ENCODE measurements at regions not wholly inside any gene's neighbourhood (a gene's known extent, or its start where the extent isn't known, plus 50 kb on each side); places are given as distances from the start of the nearest gene placed in this dataset.

DNA sequence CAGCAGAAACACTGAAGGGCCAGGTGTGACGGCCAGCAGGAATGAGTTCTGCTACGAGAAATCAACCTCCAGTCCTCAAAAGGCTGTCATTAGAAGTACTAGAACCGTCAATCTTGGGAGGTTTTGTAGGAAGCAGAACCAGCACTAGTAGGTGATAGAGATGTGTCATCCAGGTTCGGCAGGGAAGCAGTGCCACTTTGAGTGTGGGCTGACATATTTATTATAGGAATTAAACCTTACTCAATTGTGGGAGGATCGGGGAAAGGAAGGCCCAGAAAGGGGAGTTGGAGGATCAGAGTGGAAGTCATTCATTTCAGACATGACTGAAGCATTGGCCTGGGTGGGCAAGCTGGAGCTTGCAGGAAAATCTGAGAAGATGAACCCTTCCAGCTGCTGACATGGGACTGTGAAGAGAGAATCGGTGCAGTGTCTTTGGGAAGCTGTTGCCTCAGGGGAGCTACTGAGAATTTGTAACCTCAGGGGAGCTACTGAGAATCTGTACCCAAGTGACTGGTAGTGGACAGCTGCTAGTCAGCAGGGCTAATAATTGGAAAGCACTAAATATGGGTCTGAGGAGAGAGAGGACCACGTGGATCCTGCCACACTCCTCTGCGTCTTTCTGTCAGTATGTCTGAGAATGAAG lies 177.4 kb downstream of the SPRY1 start:
- no peak for DNase-seq

DNA sequence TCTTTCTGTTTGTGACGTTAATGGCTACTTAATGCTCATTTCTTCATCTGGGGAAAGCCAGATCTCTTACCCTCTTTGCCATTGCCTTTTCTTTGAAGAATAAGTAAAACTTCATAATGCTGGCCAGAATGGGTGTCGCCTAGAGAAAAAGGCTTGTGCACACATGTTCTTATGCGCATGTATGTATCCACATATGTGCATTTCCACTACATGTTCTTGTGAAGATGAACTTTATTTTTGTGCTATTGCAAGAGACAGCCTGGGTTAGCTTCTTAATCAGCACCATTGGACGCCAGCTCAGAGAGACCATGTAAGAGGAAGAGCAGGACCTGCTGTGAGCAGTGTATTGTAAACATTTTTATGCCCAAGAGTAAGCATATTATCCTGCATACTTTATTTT lies 178.7 kb downstream of the SPRY1 start:
- no peak for DNase-seq

DNA sequence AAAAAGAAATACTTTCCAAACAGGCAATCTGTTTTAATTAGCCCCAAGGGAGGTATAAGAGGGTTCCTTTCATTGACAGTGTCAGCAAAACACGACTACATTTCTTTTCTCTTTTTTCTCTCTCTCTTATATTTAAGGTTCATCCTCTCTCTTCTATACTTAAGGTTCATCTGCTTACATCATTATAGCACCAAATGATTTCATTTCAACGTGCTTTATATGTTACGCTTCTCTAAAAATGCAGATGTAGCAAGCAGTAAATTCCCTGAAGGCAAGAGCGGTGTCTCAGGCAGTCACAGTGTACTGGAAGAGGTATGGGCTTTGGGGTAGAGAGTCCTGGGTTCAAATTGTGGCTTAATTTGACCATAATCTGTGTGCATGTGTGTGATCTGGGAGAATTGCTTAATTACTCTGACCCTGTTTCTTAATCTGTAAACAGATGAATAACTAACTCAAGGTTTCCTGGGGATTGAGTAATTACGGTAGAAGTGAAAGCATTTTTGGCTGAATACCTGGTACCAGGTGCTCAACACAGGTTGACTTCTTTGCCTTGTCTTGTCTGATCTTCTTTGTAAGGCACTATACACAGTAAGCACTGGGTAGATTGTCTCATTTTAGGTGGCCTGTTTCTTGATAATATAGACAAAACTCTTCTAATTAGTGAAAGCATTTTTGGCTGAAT lies 180.8 kb downstream of the SPRY1 start:
- DNase-seq = no peak

DNA sequence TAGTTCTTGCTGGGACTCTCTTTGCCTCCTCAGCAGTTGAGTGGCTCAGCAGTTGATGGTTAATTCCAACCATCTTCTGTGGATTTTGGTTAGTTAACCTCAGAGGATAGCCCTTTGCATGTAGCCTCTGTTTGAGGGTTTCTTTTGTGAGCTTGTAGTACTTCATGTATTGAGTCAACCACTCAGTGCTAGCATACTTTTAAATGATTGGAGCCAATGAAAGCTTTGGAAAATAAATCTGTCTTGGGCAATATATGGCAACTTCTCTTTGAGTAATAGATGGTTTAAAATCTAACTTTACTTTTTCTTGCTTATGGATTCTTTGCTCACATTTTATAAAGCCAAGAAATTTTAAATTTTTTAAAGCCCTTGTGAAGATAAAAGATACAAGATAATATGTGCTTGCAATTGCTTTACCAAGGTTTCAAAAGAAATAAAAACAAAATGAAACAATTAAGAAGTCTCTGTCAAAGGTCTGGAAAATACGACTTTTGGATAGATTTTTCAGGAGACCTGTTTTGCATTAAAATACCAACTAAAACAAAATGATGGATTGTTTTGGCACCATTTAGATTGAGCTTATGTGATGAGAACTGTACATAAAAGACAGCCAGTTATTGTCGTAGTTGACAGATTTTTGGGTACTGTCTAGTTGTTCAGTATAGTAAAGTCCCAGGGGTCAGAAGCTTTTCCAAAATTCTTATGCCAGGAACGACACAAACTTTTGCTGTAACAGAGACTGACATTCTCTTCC lies 181.9 kb downstream of the SPRY1 start:
- DNase-seq = peak; percentile 56

DNA sequence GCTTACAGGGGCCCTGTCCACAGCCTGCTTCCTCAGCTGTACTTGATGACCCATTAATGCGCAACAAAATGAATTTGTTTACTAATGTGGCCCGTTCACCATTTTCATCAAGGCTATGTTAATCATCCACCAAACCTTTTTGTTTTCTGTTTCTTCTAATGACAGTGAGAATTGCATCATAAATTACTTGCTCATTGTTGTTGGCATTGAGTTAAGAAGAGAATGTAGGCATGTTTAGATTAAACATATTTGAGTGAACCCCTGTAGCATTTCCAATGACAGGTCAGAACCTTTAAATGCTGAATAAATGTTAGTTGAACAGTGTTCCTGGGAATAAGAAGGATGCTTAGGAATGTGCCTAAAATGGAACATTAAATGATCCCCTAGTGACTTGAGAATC lies 183.4 kb downstream of the SPRY1 start:
- DNase-seq = no peak

DNA sequence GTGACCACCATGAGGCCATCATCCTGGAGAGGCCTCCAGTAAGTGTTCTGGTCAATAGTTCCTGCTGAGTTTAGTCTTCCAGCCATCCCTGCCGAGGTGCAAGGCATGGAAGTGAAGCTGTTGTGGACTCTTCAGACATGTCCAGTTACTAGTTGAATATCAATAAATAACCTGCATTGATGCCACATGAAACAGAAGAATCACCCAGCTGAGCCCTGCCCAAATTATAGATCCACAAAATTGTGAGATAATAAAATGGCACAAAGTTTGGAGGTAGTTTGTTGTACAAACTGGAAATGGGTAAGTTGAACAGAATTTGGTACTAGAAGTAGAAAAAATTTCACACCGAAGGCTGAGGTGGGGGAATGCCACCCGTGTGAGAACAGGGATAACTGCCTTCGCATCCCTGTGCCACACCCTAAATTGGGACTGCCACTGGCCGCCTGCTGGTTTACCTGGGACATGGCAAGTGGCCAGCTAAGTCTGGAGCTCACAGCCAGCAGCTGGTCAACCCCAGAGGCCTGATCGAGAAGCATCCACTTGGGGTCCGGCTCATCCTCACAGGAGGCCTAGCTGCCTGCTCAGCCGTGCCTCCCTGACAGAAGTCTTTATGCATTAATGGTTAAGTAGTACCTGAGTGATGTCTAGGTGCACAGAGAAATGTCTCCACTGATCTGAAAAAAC lies 184.5 kb downstream of the SPRY1 start:
- no peak for DNase-seq

DNA sequence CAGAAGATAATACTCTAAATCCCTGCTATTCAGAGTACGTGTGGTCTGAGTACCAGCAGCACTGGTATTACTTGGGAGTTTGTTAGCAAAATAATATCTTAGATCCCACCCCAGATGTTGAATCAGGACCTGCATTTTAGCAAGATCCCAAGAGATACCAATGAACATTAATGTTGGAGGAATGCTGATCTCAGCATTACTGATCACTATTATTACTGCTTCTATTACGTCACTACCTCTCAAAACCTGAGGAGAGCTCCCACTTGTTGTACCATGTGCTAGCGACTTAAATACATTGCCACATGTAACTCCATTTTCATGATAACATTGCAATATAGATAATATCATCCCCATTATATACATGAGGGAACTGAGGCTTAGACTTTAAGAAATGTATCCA lies 185.2 kb downstream of the SPRY1 start:
- DNase-seq = no peak

DNA sequence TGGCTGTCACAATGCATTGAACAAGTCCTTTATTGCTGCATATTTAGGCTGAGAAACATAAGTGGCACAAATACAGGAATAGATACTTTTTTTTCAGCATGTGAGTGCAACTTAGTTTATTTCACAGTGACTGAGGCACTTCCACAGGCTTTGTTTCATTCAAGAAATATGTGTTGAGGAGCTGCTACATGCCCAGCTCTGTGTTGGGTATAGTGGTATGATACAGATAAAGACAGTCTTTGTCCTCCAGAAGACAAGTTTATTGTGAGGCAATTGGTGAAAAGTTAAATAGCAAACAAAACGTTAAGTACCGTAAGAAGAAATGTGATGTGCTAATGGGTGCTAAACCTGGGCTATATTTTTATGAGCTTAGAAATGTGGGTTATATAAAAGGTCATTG lies 186.4 kb downstream of the SPRY1 start:
- DNase-seq = no peak

DNA sequence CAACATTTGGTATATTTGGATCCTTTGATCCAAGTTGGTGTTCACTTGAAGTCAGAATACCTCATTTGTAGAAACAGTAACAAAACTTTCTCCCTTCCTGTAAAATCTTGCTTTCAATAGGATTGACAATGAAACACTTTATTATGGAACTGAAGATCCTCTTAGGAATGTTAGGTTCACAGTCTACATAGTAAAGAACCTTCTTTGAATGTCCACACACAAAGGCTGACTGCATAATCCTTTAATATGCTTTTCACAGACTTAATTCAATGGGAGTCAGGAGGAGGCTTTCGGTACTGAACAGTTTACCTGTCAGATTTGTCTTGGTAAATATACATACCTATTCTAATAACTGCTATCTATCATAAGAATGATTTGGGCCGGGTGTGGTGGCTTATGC lies 188.5 kb downstream of the SPRY1 start:
- no peak for DNase-seq

DNA sequence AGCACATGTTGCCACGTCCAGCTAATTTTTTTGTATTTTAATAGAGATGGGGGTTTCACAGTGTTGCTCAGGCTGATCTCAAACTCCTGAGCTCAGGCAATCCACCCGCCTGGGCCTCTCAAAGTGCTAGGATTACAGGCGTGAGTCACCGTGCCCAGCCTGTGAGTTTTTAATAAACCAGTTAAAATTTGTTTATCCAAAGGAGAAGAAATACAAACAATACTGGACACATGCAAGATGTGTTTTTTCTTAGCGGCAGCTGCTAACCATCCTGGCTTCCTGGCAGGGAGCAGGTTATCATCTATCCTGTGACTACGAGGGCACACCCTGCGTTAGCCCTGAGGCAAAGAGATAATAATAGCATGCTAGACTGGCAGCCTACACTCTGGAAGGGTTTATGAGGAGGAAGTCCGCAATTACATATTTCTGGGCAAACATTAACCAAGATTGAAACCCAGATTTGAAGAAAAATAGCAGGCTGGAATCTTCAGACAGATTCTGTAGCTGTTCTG lies 191.4 kb downstream of the SPRY1 start:
- peak; percentile 62 for DNase-seq

DNA sequence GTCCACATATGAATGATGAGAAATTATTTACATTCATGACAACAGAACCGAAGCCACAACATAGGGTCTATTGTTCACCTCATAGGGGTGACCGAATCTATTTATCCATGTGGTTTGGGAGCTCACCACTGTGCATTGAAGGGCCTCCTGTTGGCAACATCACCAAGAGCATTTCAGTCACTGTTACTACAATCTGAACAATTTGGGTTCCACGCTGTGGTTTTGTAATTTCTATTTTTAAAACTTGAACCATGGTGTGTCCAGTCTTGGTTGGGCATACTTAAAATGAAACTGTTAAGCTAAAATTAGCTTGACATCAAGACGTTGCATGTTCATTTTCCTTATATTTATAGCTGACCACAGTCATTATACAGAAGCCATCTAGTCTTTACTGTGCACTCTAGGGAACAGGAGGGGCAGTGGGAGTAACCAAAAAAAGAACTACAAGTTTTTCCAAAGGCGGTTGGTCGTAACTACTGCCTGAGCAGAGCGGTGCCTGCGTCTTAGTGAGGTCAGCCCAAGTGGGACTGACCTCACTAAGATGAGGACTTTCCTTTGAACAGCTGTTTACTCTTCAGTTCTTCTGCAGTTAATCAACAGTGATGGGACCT lies 192.1 kb downstream of the SPRY1 start:
- peak; percentile 61 for DNase-seq

DNA sequence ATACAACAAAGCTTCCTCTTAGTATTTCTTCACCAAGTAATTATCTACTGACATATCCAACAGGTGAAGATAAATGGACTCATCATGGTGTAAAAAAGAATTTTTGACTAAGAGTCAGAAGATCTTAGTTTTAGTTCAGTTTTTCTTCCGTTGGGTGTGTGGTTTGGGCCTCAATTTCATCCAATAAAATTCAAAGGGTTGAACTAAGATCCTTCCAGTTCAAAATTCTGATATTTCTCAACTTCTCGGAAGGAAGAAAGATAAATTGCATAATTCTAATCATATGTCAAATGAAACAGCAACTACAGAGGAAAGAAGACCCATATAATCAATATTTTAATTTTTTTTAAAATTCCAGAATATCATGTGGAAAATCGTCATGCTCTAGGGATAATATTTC lies 192.7 kb downstream of the SPRY1 start:
- DNase-seq = no peak

DNA sequence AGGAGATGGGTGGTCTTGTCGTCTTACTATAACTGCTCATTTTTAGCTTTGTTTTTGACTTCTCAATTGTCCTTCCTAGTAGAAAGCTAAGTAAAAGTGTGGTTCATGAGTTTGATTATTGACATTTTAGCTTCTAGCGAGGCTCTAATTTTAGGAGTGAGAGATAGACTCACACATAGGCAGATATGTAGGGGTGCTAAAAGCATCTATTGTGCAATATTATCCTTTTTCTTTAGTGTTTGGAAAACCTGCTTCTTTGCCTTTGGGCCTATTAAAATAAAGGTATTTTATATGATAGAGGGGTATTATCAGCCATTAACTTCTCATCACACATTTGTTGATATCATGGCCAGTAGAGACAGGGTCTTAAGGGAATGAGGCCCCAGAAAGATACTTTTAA lies 195.3 kb downstream of the SPRY1 start:
- DNase-seq = no peak

DNA sequence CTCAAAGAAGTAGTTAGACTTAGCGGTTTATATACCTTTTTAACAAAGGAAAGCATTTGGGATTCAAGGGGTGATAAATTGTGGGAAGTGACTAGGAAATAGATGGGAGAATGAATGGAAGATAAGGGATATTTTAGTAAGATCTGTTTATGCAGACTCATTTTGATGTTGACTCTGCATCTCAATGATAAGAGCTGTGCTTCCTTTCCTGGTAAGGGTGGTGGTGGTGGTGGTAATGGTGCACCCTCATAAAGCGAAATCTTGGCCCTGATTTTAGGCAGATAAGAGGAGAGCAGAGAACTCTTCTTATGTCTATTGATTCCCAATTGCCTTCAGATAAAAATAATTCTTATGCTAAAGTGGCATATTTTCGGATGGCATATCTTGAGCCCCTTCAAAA lies 197.1 kb downstream of the SPRY1 start:
- DNase-seq = no peak

DNA sequence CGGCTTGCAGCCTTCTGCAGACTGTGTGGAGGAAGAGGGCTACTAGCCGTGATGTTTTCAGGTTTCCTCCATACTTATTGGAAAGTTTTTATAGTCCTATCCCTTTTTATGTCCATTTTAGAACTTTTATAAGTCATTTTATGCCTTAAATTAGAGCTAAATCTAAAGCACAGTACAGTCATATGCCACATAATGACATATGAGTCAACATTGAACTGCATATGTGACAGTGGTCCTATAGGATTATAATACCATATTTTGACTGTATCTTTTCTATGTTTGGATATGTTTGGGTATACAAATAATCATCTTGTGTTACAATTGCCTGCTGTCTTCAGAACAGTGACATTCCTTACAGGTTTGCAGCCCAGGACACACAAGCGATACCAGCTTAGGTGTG lies 200.2 kb downstream of the SPRY1 start:
- no peak for DNase-seq

DNA sequence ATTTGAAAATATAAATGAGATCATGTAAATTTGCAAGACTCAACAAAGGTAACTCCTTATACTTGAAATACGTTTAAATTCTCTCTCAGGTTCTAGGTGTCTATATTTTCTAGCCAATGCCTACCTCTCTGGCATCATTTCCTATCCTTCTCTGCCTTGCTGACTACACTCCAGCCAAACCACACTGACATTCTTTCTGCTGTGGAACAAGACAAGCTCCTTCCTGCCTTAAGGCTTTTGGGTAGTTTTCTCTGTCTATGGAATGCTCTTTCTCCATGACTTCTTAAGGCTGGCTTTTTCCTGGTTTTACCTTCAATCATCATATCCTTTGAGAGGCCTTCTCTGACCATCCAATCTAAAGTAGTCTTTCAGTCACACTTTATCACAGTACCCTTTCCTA lies 201.0 kb downstream of the SPRY1 start:
- DNase-seq = no peak

DNA sequence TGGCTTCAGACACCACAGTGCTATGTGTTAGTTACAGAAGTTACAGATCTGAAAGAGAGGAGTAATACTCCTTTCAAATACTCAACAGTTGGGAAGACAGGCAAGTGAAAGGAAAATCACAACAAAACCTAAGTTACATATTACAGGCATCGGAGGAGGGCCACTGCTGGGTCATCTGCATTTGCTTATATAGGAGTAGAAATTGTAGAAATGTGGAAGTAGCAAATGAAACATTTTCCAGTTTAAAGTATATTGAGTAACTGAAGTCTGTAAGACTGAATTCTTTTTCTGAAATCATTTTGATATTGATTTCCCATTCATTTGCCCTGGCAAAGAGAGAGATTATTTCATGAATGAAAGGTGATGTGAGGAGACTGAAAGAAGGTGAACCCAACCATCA lies 201.7 kb downstream of the SPRY1 start:
- DNase-seq = no peak

DNA sequence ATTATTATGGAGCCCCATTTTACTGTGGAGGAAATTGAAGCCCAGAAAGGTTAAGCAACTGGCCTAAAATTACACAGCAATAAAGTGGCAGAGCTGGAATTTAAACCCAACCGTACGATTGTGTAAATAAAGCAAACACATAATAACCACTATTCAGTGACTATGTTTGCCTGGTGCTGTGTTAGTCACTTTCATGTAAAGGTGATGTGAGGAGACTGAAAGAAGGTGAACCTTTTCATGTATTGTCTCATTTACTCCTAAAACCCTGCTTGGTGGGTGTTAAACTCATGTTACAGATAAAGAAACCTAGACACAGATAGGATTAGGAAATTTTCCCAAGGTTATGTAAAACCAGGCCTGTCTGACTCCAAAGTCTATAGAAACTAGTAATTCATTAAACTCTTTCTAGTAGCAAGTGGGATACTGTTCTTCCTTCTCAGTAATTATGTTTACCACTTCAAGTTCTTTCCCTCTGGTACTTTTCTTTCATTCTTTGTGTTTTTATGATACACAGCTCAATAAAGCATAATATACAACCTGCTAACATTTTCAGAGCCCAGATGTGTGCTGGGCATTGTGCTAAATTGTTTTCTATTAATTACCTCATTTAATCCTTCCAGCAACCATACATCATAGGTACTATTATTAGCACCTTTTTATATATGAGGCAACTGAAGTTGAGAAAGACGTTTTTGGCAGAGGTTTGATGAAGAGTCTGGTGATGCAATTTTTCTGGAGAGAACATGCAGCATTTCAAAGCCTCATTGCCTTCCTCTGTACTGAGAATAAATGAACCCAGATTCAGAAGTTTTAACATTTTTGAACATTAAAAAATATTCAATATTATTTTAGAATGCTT lies 202.7 kb downstream of the SPRY1 start:
- peak; percentile 52 for DNase-seq

DNA sequence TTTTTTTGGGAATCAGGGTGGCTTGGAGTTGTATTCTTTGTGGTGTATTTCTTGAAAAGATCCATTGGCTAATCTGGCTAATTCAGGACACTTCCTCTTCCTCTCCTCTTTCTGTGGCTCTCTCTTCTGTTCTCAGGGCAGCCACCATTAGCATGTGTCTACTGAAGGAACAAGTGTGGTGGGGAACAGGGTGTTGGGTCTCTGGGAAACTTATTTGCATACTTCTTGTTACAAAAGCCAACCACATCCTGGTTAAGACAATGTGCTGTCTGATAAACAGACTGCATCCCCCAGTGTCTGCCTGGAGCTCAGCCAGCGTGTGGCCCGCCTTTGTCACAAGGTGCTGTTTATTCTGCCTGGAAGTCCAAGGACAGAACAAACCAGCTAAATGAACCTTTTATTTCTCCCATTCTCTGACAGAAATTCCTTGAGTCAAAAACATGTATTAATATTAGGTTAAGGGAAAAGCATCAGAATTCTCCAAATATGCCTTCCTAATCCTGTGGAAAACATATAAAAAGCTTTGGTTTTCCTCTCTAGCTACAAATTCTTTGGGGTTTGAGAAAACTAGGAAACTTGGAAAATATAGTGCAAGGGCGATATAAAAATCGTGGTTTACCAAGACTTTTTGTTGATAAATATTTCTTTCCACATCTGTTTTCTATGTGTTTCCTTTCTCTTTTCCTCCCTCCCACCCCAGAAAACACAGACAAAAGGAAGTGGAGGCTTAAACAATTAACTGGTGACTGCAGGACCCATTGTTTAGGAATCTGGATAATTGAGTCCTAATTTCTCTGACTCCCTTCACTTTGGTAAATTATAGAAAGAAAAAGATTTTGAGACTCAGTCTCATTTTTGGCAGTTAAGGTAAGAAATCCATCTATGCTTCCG lies 203.6 kb downstream of the SPRY1 start:
- peak; percentile 50 for DNase-seq

Data from tongue (tissue), 1 donor.